HT1080 (cell line): ENCODE measurements at regions not wholly inside any gene's neighbourhood (a gene's known extent, or its start where the extent isn't known, plus 50 kb on each side); places are given as distances from the start of the nearest gene placed in this dataset.
"Not testable (repeated sequence)": the region's sequence is repeated elsewhere in the genome, so short reads cannot be mapped to it uniquely, and the experiment has no call there.

Source experiments
- DNase-seq: peaks from one replicate; pipeline ENCODE4 v3.0.0-alpha.2; 2015; ENCODE audit warnings: low read depth

GRCh38 chr6:44000164-44000842, 126.9 kb downstream of the MRPL14 start:
- DNase-seq: peak; percentile 30

- no peak for DNase-seq
Measured at GRCh38 chr6:43999628-44000027, 127.6 kb downstream of the MRPL14 start.

DNA sequence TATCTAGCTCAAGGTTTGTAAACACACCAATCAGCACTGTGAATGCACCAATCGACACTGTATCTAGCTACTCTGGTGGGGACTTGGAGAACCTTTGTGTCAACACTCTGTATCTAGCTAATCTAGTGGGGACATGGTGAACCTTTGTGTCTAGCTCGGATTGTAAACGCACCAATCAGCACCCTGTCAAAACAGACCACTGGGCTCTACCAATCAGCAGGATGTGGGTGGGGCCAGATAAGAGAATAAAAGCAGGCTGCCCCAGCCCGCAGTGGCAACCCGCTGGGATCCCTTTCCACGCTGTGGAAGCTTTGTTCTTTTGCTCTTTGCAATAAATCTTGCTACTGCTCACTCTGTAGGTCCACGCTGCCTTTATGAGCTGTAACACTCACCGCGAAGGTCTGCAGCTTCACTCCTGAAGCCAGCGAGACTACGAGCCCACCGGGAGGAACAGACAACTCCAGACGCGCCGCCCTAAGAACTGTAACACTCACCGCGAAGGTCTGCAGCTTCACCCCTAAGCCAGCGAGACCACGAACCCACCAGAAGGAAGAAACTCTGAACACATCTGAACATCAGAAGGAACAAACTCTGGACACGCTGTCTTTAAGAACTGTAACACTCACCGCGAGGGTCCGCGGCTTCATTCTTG, 128.5 kb downstream of the MRPL14 start:
- not testable (repeated sequence) for DNase-seq

DNA sequence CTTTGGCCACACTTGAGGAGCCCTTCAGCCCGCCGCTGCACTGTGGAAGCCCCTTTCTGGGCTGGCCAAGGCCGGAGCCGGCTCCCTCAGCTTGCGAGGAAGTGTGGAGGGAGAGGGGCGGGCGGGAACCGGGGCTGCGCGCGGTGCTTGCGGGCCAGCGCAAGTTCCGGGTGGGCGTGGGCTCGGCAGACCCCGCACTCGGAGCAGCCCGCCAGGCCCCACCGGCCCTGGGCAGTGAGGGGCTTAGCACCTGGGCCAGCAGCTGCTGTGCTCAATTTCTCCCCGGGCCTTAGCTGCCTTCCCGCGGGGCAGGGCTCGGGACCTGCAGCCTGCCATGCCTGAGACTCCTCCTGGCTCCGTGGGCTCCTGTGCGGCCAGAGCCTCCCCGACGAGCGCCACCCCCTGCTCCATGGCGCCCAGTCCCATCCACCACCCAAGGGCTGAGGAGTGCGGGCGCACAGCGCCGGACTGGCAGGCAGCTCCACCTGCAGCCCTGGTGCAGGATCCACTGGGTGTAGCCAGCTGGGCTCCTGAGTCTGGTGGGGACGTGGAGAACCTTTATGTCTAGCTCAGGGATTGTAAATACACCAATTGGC, 129.2 kb downstream of the MRPL14 start:
- not testable (repeated sequence) for DNase-seq

DNA sequence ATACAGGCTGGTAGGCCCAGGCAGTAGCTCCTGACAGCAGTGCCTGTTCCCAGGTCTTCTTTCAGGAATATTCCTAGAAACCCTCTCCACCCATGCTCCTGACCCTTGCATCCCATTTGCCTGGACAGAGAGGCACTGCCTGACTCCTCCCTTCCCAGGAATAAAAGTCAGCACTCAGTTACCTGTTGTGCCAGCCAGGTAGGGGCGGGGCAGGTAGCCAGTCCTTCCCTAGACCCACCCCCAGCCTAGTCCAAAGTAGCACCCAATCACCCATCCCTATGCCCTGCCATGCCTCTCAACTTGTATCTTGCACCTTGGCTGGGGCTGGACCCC, 129.9 kb downstream of the MRPL14 start:
- DNase-seq: no peak

DNA sequence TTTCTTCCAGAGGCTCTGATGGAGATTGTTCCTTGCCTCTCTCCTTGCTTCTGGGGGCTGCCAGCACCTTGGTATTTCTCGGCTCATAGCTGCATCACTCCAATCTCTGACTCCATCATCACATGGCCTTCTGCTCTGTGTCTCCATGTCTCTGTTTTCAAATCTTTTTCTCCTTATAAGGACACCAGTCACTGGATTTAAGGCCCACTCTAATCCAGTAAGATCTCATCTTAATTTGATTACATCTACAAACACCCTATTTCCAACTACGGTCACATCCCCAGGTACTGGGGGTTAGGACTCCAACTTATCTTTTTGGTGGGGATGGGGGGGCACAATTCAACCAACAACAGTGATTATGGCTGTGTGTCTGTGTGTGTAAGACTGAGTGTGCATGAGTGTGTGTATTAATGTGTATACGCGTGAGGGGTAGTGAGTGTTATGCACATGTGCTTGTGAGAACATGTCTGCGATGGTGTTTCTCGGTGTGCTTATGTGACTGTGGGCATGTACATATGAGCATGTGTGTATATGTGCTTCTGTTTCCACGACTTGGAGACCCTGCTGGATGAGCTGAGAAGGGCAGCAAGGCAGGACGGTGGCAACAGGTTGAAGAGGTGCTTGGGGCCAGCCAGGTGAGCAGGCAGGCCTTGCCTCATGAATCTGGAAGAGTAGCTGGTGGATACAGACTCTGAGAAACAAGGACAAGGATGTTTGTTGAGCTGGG, 130.5 kb downstream of the MRPL14 start:
- DNase-seq: no peak

DNA sequence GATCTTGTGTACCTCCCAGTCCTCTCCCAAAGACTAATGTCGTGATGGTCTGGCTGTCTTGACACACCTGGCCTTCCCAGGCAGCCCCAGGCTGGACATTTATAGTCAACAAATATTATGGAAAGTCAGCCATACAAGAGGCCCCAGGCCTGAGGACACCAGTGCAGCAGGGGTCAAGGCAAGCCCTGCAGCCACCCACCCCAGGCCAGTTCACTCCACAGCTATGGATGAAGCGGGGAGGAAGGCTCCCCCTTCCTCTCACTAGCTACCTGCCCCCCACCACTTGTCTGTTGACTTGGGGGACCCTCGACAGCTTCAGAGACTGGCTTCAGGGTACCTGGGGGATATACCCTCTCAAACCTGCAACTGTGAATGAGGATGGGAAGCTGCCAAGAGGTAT, 132.1 kb downstream of the MRPL14 start:
- DNase-seq: no peak

GRCh38 chr6:43993881-43994523, 133.2 kb downstream of the MRPL14 start:
- DNase-seq: no peak

DNA sequence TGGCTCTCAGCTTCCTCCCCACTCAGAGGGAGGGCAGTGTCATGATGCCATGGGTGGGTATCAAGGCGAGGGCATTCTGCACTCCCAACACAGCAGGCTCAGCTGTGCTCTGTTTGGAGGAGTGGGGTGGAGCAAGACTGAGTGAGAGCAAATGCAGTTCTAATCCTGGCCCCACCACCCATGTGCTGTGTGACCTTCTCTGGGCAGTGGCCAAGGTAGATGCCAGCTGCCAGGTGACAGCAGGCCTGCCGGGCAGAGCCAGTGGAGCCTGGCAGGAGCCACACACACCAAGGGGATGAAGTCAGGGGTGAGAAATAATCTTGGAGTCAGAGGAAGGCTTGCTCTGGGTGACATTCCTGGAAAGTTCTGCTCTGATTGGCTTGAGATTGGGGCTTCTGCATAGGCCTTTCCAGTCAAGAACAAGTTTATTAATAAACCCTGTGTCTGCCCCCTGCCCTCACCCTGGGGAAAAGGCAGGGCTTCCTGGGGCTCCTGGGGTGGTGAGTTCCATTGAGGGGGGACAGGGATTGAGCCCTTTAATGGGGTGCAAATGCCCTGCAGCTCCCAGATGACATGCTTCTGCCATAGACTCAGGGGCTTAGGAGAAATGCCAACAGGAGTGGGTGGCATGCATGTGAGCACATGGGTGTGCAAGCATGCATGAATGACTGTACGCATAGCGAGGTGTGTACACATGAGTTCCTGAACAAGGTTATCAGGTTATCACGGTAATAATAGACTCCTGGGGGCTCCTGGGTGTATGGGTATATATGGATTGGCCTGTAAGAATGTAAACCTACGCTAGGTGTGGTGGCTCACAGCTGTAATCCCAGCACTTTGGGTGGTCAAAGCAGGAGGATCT, 134.2 kb downstream of the MRPL14 start:
- no peak for DNase-seq

DNA sequence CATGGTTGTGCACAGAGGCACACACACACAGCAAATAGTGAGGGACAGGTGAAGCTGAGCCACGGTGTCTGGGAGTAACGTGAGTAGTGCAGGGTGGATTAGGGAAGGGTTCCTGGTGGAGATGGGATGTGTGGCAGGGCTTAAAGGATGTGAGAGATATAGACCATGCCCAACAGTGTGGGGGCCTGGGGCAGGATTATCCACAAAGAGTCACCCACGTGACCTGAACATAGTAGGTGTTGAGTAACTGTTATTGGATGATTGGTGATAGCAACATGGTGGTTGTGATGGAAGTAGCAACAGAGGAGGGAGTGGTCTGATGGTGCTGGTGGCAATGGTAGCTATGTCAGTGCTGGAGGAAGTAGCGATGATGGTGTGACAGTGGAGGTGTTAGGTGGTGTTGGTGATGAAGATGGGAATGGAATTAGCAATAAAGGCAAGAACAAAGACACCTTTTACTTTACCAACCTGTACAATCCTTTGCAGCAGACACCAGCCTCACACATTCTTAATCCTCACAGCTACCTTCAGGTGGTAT, 135.1 kb downstream of the MRPL14 start:
- DNase-seq: no peak

GRCh38 chr6:43990627-43991619, 136.3 kb downstream of the MRPL14 start:
- peak; percentile 18 for DNase-seq

GRCh38 chr6:43990275-43990626, 137.0 kb downstream of the MRPL14 start:
- no peak for DNase-seq

GRCh38 chr6:43989581-43990146, 137.6 kb downstream of the MRPL14 start:
- no peak for DNase-seq

GRCh38 chr6:43988801-43989200, 138.5 kb downstream of the MRPL14 start:
- no peak for DNase-seq

GRCh38 chr6:43987838-43988439, 139.3 kb downstream of the MRPL14 start:
- DNase-seq: no peak

GRCh38 chr6:43986177-43986825, 141.0 kb downstream of the MRPL14 start:
- DNase-seq: no peak

DNA sequence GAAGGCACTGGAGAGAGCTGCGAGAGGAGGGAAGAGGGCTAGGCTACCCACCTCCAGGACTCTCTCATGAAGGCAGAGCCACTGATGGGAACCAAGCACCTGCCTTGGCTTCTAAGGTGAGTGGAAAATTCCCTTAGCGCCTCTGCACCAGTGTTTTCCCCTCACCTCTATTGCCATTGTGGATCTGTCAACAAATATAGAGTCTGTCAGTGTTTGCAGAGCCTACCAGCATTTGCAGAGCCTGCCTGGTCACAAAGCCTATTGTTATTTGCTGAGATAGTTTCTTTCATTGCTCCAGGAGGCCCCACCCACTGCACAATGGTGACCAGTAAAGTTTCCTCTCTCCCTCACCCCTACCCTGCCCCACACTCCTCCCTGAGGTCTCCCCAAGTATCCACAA, 141.9 kb downstream of the MRPL14 start:
- no peak for DNase-seq
